GM19397 (cell line): ENCODE measurements at regions not wholly inside any gene's neighbourhood (a gene's known extent, or its start where the extent isn't known, plus 50 kb on each side); places are given as distances from the start of the nearest gene placed in this dataset.

ENCODE experiments used
- ATAC-seq: cut with Tn5 transposase; IDR thresholded peaks from one replicate; pipeline ENCODE4 v1.9.1; 2021; ENCODE audit warnings: mild to moderate bottlenecking, moderate library complexity; ENCODE audit not compliant: unreplicated experiment

DNA sequence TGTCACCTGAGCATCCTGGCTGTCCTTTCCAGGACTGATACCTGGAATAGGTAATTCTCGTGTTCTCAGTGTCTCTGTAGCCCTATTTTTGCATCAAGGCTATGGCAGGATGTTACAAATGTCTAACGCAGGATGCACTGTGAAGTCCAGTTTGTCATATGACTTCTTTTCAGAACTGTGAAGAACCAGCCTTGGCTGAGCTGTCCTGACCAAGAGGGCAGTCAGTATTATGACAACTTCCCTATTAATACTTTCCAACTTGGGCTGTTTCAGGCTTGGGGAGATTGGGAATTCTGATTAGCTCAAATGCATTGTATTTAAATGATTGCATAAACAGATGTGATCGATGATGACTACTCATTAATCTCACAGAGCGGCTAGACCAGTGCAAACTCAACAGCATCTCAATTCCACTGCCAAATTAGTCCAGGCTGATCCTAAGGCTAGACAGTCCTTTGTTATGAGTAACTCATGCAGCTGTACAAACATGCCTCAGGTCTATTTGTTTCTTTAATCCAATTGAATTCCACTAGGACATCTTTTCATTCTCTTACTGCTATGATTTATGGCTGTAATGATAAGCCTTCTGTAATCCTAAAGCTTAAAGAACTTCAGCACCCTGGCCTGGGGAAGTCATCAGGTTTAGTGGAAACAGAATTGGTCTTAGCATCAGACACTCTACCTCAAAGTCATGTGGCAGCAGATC, 331.6 kb downstream of the KCNS3 start:
- ATAC-seq, result no peak

DNA sequence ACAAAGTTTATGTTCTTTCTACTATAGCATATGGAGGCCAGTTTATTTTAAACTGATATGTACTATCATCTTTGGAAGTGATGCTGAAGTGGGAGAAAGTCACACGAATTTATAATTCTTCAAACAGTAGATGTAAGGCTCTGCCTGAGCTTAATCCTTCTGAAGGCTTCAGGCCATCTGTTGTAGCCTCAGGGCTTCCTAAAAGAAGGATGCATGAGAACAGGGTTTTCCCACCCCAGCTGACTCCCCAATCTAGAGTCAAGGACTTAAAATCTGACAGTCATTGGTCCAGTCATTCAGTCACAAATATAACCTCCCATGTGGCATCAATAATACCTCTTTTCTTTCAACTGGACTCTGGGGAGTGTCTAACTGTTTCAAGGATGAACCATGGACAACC, 330.5 kb downstream of the KCNS3 start:
- no peak for ATAC-seq

DNA sequence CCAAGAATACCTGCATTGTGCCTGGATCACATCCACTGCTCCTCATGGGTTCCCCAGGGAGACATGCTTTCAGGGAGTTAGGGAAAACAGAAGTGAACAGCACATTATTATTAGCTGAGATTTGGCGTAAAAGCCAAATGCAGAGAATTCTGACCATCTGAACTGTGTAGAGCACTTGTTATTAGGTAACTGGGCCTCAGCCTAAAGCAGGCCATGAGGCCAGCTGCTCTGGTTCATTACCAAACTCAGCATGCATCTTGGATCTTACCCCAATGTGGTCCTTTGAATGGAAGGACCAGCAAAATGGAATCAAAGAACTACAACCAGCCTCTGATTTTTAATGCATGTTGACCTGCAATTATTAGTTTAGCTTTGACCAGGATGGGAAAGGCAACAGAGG, 322.3 kb downstream of the KCNS3 start:
- no peak for ATAC-seq

DNA sequence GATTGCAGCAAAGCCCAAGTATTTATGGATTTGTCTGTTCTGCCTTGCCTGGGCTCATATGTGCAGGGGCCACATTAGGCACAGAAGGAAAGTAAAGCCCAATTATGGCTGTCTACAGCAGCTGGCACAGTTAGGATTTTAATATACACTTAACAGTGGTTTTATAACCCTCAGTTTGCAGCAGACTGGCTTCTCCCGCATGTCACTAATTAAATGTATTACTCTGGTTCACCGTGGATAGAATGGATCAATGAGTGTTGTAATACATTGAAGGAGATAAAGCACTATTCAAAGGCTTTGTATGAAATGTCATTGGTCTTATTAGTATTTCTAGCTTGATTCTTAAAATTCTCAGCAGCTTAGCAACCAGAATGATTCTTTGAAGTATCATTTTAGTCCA, 320.2 kb downstream of the KCNS3 start:
- ATAC-seq, result no peak

DNA sequence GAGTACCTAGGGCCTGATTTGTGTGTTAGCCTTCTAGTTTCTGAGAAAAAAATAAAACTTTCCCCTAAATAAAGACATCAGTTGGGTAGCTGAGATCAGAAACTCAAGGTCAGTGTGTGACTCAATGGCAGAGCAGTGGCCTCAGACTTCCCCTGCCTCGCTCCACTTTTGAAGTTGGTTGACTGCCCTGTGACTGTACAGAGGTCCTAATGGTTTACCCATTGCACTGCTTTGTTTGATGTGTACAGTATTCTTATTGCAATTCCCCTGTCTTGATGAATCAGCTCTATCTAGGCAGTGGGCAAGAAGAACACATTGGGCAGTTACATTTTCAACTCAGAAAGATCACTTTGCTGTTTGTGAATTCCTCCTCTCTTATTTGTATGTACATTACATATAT, 315.7 kb downstream of the KCNS3 start:
- no peak for ATAC-seq

DNA sequence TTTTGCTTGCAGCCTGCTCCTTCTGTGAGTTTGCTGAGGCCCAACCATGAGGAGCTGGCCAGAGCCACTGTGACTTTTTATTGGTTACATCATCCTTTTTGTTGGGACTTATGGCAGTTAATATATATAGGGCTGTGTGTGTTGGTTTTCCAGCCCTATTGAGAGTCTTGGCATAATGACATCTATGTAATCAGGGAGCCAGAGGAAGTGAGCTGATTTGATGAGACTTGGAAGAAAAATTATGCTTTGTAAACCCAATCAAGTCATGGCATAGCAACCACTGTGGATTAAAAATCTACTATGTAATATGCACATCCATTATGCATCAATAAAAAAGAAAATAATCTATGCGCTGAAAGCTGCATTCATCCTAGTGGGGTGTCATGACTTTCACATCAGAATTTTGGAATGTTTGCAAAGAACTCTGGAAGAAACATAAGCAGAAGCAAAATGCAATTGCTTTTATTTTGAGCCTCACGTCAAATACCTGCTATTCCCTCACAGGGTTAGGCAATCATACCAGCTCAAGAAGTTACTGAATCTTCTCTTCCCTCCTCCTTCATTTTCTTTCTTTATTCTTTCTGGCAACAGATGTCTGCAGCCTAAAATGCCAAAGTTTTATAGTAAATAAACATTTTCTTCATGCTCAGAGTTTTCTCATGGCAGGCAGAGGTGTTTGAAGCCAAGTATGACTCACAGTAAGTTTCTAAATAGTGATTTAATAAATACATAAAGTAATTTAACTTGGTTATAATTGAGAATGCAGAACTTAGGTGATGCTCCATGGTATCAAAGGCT, 308.5 kb downstream of the KCNS3 start:
- no peak for ATAC-seq

DNA sequence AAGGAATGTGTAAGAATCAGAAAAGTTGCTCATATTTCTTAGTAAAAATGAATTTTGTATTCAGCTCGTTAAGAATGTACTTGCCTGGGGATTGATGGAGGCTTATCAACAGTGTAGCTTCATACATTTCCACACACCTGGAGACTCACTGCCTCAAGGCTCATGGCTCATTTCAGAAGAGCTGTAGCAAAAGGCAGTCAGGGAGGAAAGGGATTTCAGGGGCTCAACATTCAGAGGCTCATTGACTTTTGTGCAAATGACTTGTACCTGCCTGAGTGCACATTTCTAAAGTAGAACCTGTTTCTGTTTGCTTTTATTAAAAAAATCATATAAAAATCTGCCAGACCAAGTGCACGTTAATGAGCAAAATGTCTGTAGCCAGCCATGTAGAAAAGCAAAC, 304.4 kb downstream of the KCNS3 start:
- no peak for ATAC-seq

DNA sequence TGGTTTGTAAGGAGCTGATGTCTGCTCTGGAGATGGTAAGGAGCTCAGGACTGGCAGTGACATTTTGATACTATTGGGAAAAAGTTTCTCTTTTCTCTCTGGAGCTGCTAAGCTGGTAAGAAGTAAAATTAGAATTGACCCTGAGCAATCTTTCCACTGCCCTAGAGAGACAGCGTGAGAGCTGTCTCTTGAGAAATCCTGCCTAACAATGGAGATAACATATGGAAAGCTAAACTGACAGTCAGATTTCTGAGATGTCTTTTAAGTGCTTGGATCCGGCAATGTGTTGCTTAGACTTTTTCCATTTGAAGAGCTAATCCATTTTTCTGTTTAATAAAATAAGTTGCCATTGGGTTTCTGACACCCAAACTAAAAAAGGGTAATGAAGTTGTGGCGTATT, 302.4 kb downstream of the KCNS3 start:
- ATAC-seq, result no peak

DNA sequence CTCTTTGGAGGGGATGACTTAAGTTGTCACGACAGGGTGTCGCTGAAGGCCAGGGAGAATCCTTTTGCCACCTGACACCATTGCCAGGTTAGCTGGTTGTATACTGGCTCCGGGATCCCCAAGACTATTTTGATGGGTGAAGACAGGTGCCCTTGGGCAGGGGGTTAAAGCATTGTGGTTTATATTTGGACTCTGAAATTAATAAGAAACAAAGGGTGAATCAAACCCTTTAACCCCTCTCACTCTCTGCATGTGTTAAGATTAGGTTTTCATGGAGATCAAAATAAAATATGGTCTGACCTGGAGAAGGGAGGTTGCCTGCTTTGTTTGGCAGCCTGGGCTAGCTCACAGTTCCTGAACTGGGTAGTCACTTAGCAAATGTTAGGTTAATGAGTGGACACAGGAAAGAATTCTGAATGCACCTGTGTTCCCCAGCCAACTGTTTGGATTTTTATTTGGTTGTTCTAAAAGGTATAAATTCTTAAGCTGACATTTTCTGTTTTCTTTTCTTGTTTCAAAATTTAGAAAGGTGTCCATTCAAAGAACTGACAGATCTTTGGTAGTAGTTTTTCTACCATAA, 301.7 kb downstream of the KCNS3 start:
- no peak for ATAC-seq

DNA sequence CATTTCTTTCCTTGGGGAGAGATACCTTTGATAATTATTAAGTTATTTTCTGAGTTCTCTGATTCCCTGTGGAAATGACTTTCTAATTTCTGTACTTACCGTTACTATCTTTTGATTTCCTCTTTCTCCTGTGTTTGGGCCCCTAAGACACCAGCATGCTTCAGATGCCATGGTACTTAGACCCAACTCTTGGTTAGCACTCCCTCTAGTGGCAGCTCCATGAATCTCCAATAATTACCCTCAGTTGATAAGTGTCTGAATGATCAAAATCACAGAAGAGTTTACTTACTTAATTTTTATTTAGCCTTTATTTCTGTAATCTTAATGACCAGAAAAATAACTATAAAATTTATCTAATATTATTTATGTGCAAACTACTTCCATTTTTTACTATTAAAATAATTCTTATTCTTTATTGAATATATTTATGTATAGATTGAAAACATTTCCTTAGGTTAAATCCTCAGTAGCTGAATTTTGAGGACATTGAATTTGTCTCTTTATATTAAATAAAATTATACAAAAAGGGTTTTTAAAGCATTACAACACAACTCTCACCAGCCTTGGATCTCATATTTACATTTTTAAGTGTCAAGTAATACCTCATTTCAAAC, 300.4 kb downstream of the KCNS3 start:
- peak; percentile 90 for ATAC-seq

DNA sequence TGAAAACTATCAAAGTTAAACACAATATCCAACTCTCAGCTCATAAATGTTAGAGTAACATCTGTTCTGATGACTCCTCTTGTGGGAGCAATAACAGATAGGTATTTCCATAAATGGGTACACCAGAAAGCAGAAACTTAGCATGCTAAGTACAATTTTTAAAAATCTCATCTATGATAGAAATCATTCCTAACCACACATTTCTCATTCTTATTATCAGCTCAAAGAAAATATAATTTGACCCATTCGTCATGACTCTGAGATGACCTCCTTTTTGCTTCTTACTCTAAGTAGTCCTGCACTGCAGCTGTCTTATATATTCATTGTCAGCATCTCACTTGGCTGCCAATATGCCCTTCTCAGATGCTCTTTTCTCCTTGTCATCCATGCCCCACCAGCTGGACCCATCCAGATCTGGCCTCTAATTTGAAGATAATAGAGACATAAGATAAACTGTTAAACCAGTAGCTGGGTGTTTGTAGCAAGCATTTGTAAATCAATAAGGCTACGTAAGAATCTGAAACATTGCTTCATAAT, 298.3 kb downstream of the KCNS3 start:
- ATAC-seq, result no peak

DNA sequence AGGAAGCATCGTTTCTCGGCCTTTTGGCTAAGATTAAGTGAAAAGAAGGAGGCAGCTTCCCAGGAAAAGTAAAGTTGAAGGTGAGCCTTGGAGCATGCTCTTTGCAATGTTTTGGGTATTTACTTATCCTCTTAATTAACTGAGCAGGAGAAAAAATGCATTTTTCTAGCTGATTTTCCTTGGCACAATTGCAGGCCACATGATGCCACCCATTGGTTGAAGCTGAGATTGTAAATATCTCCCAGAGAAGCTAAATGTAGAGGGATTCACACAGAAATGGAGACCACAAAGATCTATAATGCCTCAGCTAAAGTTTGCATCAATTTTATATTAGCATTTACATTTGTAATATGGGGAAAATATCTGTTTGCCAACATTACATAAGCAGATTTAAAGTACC, 294.1 kb downstream of the KCNS3 start:
- no peak for ATAC-seq

DNA sequence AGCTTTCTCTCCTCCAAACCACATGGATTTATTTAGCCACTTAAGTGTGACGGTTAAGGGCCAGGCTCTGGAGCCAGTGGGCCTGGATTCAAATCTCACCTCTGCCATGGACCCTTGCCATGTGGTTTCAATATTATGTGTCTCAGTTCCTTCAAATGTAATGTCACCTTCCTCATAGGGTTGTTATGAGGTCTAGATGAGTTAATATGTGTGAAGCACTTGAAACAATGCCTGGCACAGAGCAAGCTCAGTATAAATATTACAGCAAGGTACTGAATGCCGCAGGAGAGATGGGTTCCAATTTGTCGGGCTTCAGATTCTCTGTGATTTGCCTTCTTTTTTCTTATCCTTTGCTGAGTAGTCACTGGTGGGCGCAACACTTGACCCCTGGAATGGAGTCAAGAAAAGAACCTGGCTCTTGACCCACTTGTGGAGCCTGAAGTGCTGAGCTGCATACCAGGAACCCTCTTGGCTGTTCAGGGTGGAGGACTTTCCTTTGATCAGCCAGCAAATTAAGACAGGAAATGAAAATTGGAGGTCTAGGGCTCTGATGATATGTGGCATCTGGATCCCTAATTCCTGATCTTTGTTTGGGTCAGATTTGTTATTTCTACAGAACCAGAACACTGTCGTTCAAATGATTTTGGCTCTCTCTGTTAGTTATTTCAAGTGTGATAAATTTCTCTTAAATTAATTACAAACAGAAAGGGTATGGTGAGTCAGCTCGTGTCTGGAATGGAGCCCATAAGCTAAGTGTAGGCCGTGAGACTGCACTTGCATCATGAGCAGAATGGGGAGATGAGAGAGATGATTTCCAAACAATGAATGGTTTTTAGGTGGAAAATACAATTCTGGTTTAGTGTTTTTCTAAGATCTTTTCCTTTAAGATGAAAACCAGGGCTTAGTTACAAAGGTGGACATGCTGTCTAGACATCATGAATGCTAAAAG, 293.0 kb downstream of the KCNS3 start:
- no peak for ATAC-seq

DNA sequence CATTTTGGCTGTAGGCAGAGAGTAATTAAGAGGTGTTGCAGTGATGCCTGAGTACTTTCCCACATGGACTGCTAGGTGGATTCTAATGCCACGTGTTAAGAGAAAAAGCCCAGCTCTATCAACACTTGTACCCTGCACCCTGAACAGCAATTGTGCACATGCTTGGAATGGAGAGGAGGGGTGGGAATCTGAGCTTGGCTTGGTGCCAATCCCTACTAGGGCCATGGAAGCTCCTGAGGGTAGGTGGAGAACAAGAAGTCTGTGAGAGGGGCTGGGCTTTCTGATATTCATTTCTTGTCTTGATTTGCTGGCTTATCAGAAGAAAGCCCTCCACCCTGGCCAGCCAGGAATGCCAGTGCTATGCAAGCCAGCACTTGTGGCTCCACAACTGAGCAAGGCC, 292.2 kb downstream of the KCNS3 start:
- ATAC-seq, result no peak

DNA sequence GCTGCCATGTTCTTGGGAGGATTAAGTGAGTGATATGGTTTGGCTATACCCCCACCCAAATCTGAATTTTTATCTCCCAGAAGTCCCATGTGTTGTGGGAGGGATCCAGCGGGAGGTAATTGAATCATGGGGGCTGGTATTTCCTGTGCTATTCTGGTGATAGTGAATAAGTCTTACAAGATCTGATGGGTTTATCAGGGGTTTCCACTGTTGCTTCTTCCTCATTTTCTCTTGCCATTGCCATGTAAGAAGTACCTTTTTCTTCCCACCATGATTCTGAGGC, 291.4 kb downstream of the KCNS3 start:
- ATAC-seq, result no peak

DNA sequence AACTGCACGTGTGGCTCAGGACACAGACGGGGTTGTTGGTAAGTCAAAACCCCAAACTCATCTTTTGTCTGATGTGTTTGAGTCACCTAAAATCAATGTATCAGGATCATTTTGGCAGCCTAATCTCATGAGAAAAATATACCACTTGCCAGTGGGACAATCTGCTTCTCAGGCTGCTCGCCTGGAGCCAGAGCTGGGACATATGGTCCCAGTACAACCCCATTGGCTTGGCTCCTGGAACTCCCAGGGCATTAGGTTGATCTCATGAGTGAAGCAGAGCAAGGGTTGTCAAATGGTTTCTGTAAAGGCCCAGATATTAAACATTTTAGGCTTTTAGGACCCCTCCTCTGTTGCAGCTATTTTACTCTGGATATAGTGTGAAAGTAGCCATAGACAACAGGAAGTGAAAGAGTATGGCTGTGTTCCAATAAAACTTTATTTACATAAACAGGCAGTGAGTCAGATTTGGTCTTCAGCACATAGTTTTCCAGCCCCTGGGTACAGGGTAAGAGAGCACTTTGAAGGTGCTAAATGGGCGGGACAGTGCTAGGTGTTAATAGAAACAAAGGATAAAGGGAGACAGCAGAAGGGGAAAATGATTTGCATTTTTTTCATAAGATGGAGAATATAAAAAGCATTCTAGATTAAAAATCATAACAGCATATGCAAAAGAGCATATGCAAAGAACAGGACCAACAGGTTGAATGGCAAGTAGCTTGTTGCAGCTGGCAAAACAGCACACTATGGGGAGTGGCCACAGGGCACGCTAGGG, 290.8 kb downstream of the KCNS3 start:
- ATAC-seq, result no peak

DNA sequence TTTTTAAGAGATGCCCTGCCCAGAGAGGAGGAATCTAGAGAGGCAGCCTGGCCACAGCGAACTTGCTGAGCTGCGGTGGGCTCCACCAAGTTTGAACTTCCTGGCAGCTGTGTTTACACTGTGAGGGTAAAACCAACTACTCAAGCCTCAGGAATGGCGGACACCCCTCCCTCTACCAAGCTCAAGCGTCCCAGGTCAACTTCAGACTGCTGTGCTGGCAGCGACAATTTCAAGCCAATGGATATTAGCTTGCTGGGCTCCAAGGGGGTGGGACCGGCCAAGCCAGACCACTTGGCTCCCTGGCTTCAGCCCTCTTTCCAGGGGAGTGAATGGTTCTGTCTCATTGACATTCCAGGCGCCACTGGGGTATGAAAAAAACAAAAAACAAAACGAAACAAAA, 289.4 kb downstream of the KCNS3 start:
- no peak for ATAC-seq

DNA sequence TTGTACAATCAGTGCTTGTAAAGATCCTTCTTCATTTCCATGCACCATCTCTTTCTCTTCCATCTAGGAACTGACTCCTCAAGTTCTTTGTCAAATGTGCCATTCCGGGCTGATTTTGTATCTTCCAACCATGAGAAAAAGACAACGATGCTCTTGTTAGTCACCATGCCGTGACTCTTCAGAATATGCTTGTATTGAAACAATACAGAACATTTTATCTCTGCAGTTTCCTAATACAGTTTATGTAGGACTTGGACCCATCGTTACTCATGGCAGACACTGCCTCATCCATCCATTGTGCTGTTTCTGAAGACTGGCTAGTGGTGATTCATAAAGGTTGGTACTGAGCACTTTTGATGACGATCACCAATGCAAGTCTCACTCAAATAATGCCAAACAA, 283.2 kb downstream of the KCNS3 start:
- no peak for ATAC-seq

DNA sequence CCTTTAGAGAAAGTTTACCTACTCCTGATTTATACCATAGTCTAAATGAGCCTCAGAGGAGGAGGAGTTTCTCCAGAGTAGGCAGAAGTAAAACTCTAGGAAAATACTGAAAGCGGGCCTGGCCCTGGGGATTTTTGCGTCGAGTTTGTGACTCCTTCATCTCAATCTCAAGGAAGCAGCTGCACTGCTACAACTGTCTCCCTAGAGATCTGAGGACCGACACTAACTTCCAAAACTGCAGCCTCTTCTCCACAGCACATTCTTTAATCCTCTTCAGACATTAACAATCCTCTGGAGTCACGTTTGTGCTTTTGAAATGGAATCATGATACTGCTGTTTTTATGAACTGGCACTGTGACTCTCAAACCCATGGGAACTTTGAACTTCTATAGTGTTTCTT, 281.4 kb downstream of the KCNS3 start:
- ATAC-seq, result no peak

DNA sequence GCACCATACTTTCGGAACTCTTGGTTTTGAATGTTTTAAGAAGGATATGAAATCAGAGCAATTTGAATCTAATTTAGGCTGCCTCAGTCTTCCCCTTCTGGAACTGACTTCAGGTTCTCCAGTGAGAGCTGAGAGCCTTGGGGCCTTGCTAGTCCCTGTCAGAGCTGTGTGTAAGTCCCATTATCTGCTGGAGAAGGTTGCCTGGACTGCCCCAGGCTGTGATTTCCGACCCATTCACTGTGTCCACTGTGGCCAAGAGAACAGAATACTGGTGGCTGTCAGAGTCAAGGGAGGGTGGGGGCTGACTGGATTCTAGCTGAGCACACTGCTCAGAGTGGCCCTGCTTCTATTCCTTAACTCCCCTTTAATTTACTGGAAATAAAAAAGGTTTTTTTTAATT, 278.0 kb downstream of the KCNS3 start:
- no peak for ATAC-seq
